Upper lobe of left lung (tissue), 4 donors: ENCODE measurements at regions not wholly inside any gene's neighbourhood (a gene's known extent, or its start where the extent isn't known, plus 50 kb on each side); places are given as distances from the start of the nearest gene placed in this dataset.

Experiments
- POLR2A ChIP-seq, 4 donors: fragments of 450-650 bp; IDR thresholded peaks; one replicate each; pipeline ENCODE4 v1.5.1; 2016 to 2017; ENCODE audit warnings: antibody characterized with exemption in 4 of 4, mild to moderate bottlenecking in 2 of 4
- TF ChIP-seq, protein P1 (sequence below), 6 experiments: fragments of 450-650 bp in 4 of 6; fragments of 200-600 bp in 2 of 6; sonication (generic) in 2 of 6; IDR thresholded peaks; one replicate each; pipeline ENCODE4 v1.5.1; 2016 to 2019; ENCODE audit warnings: antibody characterized with exemption in 6 of 6

GRCh38 chr3:127497676-127498075, 92.9 kb downstream of the TPRA1 start:
- TF ChIP-seq, protein P1, sequence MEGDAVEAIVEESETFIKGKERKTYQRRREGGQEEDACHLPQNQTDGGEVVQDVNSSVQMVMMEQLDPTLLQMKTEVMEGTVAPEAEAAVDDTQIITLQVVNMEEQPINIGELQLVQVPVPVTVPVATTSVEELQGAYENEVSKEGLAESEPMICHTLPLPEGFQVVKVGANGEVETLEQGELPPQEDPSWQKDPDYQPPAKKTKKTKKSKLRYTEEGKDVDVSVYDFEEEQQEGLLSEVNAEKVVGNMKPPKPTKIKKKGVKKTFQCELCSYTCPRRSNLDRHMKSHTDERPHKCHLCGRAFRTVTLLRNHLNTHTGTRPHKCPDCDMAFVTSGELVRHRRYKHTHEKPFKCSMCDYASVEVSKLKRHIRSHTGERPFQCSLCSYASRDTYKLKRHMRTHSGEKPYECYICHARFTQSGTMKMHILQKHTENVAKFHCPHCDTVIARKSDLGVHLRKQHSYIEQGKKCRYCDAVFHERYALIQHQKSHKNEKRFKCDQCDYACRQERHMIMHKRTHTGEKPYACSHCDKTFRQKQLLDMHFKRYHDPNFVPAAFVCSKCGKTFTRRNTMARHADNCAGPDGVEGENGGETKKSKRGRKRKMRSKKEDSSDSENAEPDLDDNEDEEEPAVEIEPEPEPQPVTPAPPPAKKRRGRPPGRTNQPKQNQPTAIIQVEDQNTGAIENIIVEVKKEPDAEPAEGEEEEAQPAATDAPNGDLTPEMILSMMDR (IDR thresholded peaks at IDR 0.05), result no peak
- no peak for TF ChIP-seq POLR2A (IDR thresholded peaks at IDR 0.05)
